ENCODE measurements at regions not wholly inside any gene's neighbourhood (a gene's known extent, or its start where the extent isn't known, plus 50 kb on each side); places are given as distances from the start of the nearest gene placed in this dataset.

GRCh38 chr13:26899202-26899601 is 138.6 kb upstream of the GPR12 start:
- H2BK120ac ChIP-seq (replicated peaks; ENCODE audit: low read depth, low read length) = no peak overlapping the region
- H2BK5ac ChIP-seq (ENCODE audit: low read depth, low read length) = no peak overlapping the region
- TF ChIP-seq SRF (IDR thresholded peaks at IDR 0.05; ENCODE audit: low read depth, low read length) = no peak
- H3K4me1 ChIP-seq (replicated peaks in 1 of 4; ENCODE audit: control insufficient read depth in 3 of 4, insufficient read depth in 4 of 4, low read length in 3 of 4) = peaks cover 0 to 9% (median 0%) of the 10 kb centered on the region in 4 experiments; a peak in 2 of 7 replicates
- no peaks in the 10 kb centered on the region for H3K23me2 ChIP-seq (ENCODE audit: low read depth, low read length)
- H3K14ac ChIP-seq (ENCODE audit: insufficient read length) = no peak overlapping the region
- no peak overlapping the region for H2BK12ac ChIP-seq (ENCODE audit: low read depth, low read length)
- WGBS, 2 experiments (ENCODE audit: extremely low coverage in 1 of 2, insufficient coverage in 1 of 2, insufficient read length in 1 of 2, insufficient replicate concordance in 2 of 2, low coverage in 1 of 2, low lambda C conversion rate in 2 of 2, missing lambda C conversion rate in 1 of 2) = 94% methylated on average over 5 of the region's 5 CpGs; no CpG with 5 or more reads in 1 of the 2 experiments
- no peak overlapping the region for H2AFZ ChIP-seq (ENCODE audit: low read length)
- no peak overlapping the region for H3K9ac ChIP-seq (replicated peaks in 1 of 4; ENCODE audit: extremely low read depth in 1 of 4, low read depth in 3 of 4, low read length in 3 of 4)
- H4K20me1 ChIP-seq (replicated peaks in 1 of 2; ENCODE audit: control insufficient read depth in 1 of 2, insufficient read depth in 2 of 2, low read length in 2 of 2) = no peaks in the 10 kb centered on the region
- no peak overlapping the region for H2AK5ac ChIP-seq (ENCODE audit: low read depth, low read length)
- H3K4ac ChIP-seq (replicated peaks; ENCODE audit: insufficient read length, low read depth, low read length) = no peak overlapping the region
- no peak for DNase-seq (ENCODE audit: low read depth in 1 of 2, low spot score in 2 of 2)
- no peak overlapping the region for H4K5ac ChIP-seq (ENCODE audit: insufficient read length, low read depth, low read length)
- no peak overlapping the region for H3K18ac ChIP-seq (ENCODE audit: extremely low read depth, low read length)
- CTCF ChIA-PET (ENCODE audit: partially characterized antibody) = no interaction called here
- no peak overlapping the region for H4K8ac ChIP-seq (ENCODE audit: extremely low read depth, insufficient read depth, low read length)
- 0 out of 7 replicates have a peak, but pooled peaks cover 0 to 3% (median 2%) of the 10 kb centered on the region in 4 experiments for H3K27me3 ChIP-seq (replicated peaks in 1 of 4; ENCODE audit: control insufficient read depth in 3 of 4, extremely low read depth in 1 of 4, insufficient read depth in 3 of 4, low read length in 3 of 4)
- H3K56ac ChIP-seq (replicated peaks; ENCODE audit: insufficient read length, low read depth, low read length) = no peak overlapping the region
- H3K9me3 ChIP-seq (ENCODE audit: insufficient read depth in 2 of 2, low read depth in 1 of 2, low read length in 1 of 2) = 0 out of 4 replicates have a peak, but pooled peaks cover 0 to 5% of the 10 kb centered on the region in 2 experiments
- H4K91ac ChIP-seq (replicated peaks; ENCODE audit: insufficient read length, low read length) = no peak overlapping the region
- no peaks in the 10 kb centered on the region for H3K79me2 ChIP-seq (ENCODE audit: control insufficient read depth in 1 of 2, insufficient read depth in 2 of 2, low read length in 2 of 2)
- H3K4me2 ChIP-seq (ENCODE audit: insufficient read depth in 1 of 2, low read depth in 2 of 2, low read length in 2 of 2) = no peak overlapping the region
- H2BK15ac ChIP-seq (ENCODE audit: low read length) = no peak overlapping the region
- no peak overlapping the region for H3K27ac ChIP-seq (ENCODE audit: low read depth, low read length)
- no peak overlapping the region for H2BK20ac ChIP-seq (ENCODE audit: low read length)
- H3K4me3 ChIP-seq (ENCODE audit: extremely low read depth in 1 of 4, insufficient read depth in 2 of 4, low read depth in 3 of 4, low read length in 4 of 4) = no peak overlapping the region
- H3K79me1 ChIP-seq (ENCODE audit: low read depth, low read length) = no peaks in the 10 kb centered on the region
- no peak overlapping the region for H3K23ac ChIP-seq (ENCODE audit: insufficient read length)
- no peak for FAIRE-seq
- no peaks in the 10 kb centered on the region for H3K36me3 ChIP-seq (ENCODE audit: control insufficient read depth in 2 of 4, insufficient read depth in 4 of 4, low read length in 3 of 4)
- POLR2A ChIA-PET (ENCODE audit: partially characterized antibody) = no interaction called here

All from H1 (cell line).